Esophagus muscularis mucosa (tissue), 4 donors: ENCODE measurements at regions not wholly inside any gene's neighbourhood (a gene's known extent, or its start where the extent isn't known, plus 50 kb on each side); places are given as distances from the start of the nearest gene placed in this dataset.

Experiments used
- DNase-seq: peaks from one replicate; pipeline ENCODE4 v3.0.0-alpha.2; 2017; ENCODE audit errors: extremely low spot score
- H3K27ac ChIP-seq, 4 donors: fragments of 200-600 bp; sonication (generic); replicated peaks in 1 of 4; 1 replicate in 3 of 4; 2 replicates in 1 of 4; pipeline ENCODE4 v1.5.1; 2016 to 2019; ENCODE audit warnings: mild to moderate bottlenecking in 1 of 4
- H3K27me3 ChIP-seq, 4 donors: fragments of 200-600 bp; sonication (generic); one replicate each; pipeline versions ENCODE4 v1.5.1 to v1.6.0; 2016 to 2019
- H3K36me3 ChIP-seq, 4 donors: fragments of 200-600 bp; sonication (generic); one replicate each; pipeline ENCODE4 v1.5.1; 2016 to 2019
- H3K4me1 ChIP-seq, 4 donors: fragments of 200-600 bp; sonication (generic); one replicate each; pipeline ENCODE4 v1.5.1; 2016 to 2019
- H3K4me3 ChIP-seq, 4 donors: fragments of 200-600 bp; sonication (generic); 1 replicate in 2 of 4; 2 replicates in 2 of 4; pipeline ENCODE4 v1.5.1; 2016 to 2019; ENCODE audit warnings: mild to moderate bottlenecking in 4 of 4, moderate library complexity in 1 of 4
- H3K9me3 ChIP-seq, 4 donors: fragments of 200-600 bp; sonication (generic); 1 replicate in 3 of 4; 2 replicates in 1 of 4; pipeline ENCODE4 v1.5.1; 2016 to 2019
- EP300 ChIP-seq: sonication (generic); formaldehyde crosslinking; IDR thresholded peaks from one replicate; pipeline ENCODE4 v1.6.1; 2017; ENCODE audit warnings: antibody characterized with exemption
- POLR2A ChIP-seq: fragments of 450-650 bp; IDR thresholded peaks from one replicate; pipeline ENCODE4 v1.6.1; 2017; ENCODE audit warnings: antibody characterized with exemption, moderate library complexity, mild to moderate bottlenecking, low read depth
- POLR2AphosphoS5 ChIP-seq, 2 donors: sonication (generic); formaldehyde crosslinking; IDR thresholded peaks; one replicate each; pipeline ENCODE4 v1.6.1; 2017; ENCODE audit warnings: antibody characterized with exemption in 2 of 2
- WGBS: methylation state at CpG from one replicate; pipeline ENCODE4 v1.1.5; 2018; 5-methylcytosine and 5-hydroxymethylcytosine counted together
- intact Hi-C: fragments of 100-400 bp; cut with DNase I; formaldehyde crosslinking; loops from one replicate; pipeline ENCODE4 v1.15.1; 2023
- TF ChIP-seq, protein P1 (sequence below), 3 experiments: fragments of 200-600 bp in 2 of 3; fragments of 450-650 bp in 1 of 3; sonication (generic) in 2 of 3; IDR thresholded peaks; one replicate each; pipeline ENCODE4 v1.5.1; 2017 to 2019; ENCODE audit warnings: antibody characterized with exemption in 3 of 3, mild to moderate bottlenecking in 2 of 3, moderate library complexity in 1 of 3

DNA sequence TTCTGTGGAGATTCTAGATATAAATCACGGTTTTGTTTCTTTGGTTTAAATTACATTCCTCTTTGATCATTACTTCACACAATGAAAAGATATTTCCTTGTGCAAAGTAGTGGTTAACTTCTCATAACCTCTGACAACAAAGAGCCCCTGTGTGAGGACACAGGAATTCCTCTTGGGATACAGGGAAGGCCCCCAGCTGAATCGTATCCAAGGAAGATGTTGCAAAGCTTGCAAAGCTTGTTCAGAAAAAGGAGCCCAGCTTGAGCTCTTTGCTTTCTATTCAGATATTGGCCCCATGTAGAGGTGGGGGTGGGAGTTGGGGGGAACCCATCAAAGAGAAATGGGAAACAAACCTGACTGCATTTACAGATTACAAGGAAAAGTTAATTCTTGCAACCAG, 145.7 kb downstream of the RELL1 start:
- TF ChIP-seq POLR2A (no peak), POLR2AphosphoS5 (IDR thresholded peaks at IDR 0.05) (no peak), EP300 (no peak)
- TF ChIP-seq, protein P1, sequence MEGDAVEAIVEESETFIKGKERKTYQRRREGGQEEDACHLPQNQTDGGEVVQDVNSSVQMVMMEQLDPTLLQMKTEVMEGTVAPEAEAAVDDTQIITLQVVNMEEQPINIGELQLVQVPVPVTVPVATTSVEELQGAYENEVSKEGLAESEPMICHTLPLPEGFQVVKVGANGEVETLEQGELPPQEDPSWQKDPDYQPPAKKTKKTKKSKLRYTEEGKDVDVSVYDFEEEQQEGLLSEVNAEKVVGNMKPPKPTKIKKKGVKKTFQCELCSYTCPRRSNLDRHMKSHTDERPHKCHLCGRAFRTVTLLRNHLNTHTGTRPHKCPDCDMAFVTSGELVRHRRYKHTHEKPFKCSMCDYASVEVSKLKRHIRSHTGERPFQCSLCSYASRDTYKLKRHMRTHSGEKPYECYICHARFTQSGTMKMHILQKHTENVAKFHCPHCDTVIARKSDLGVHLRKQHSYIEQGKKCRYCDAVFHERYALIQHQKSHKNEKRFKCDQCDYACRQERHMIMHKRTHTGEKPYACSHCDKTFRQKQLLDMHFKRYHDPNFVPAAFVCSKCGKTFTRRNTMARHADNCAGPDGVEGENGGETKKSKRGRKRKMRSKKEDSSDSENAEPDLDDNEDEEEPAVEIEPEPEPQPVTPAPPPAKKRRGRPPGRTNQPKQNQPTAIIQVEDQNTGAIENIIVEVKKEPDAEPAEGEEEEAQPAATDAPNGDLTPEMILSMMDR (IDR thresholded peaks at IDR 0.05): no peak
- 30% methylated on average over 2 of the region's 2 CpGs for WGBS

DNA sequence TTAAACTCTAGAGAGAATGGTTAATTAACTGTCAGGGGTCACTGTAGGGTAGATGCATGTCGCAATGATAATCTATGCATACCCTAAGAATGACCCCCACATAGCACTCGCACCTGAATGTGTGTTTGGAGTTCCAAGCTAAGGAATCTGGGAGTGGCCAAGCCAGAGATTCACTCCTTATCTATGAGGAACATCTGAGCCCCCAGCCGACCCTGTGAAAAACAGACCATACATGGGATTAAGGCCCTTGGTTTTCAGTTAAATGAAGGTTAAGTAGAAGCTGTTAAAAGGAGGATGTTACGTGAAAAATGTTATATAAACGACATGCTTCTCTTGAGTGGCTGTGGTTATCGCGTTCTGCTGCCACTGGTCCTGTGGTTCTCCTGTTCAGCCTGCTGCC, 147.2 kb downstream of the RELL1 start:
- no peak for DNase-seq
- TF ChIP-seq EP300: no peak
- TF ChIP-seq, protein P1 (IDR thresholded peaks at IDR 0.05): no peak
- TF ChIP-seq POLR2A: no peak
- TF ChIP-seq POLR2AphosphoS5 (IDR thresholded peaks at IDR 0.05): no peak
- H3K36me3 ChIP-seq: no peaks in the 10 kb centered on the region
- no peaks in the 10 kb centered on the region for H3K27me3 ChIP-seq
- no peak overlapping the region for H3K27ac ChIP-seq
- no peaks in the 10 kb centered on the region for H3K4me1 ChIP-seq
- intact Hi-C loops: no loop called here
- no peak overlapping the region for H3K4me3 ChIP-seq
- H3K9me3 ChIP-seq: no peaks in the 10 kb centered on the region
- WGBS: 71% methylated on average over 7 of the region's 7 CpGs

More for the DNA sequence above, 145.7 kb downstream of the RELL1 start:
- H3K9me3 ChIP-seq: no peaks in the 10 kb centered on the region
- peak; percentile 90 for DNase-seq
- H3K4me1 ChIP-seq: no peaks in the 10 kb centered on the region
- no peak overlapping the region for H3K4me3 ChIP-seq
- no peaks in the 10 kb centered on the region for H3K27me3 ChIP-seq
- intact Hi-C loops: no loop called here
- H3K27ac ChIP-seq: no peak overlapping the region
- no peaks in the 10 kb centered on the region for H3K36me3 ChIP-seq

DNA sequence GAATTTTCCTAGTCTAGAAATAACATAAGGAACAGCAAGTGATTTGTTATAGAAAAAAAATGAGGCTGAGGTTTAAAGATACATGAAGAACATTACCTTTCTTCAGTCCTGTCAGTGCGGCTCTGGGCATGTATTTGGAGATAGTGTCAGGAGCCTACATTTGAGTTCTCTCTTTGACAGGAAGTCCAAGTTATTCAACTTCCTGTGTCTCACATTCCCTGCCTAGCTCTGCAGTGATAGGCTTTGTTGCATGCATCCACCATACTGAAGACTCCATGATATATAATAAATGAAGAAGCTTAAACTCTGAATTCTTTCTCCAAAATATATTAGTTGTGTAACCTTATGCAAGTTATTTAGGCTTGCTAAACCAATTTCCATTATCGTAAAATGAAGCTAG, 148.7 kb downstream of the RELL1 start:
- Histone ChIP-seq H3K4me1 (no peaks in the 10 kb centered on the region), H3K27ac (no peak overlapping the region), H3K4me3 (no peak overlapping the region), H3K9me3 (no peaks in the 10 kb centered on the region), H3K36me3 (no peaks in the 10 kb centered on the region), H3K27me3 (no peaks in the 10 kb centered on the region)
- intact Hi-C loops: no loop called here
- WGBS: 95% methylated on average over 2 of the region's 2 CpGs
- no peak for DNase-seq
- no peak for TF ChIP-seq POLR2A
- no peak for TF ChIP-seq EP300
- no peak for TF ChIP-seq POLR2AphosphoS5 (IDR thresholded peaks at IDR 0.05)
- TF ChIP-seq, protein P1 (IDR thresholded peaks at IDR 0.05): no peak

DNA sequence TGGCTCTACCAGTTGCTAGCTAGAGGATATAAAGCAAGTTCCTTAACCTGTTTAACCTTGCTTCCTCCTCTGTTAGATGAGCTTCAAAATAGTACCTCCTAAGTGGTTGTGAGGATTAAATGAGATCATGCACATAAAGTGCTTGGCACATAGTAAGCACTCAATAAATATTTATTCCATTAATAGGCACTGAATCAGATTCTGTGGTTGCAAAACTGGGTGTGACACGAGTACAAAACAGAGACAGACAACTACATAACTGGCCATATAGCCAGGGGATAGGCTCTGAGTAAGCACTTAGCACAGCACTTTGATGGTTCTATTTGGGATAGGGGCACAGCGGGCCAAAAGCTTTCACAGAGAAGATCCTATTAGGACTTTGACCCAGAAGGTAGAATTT, 150.3 kb downstream of the RELL1 start:
- Histone ChIP-seq H3K27ac (no peak overlapping the region), H3K9me3 (no peaks in the 10 kb centered on the region), H3K36me3 (no peaks in the 10 kb centered on the region), H3K4me1 (no peaks in the 10 kb centered on the region), H3K4me3 (no peak overlapping the region), H3K27me3 (no peaks in the 10 kb centered on the region)
- no peak for TF ChIP-seq POLR2A
- TF ChIP-seq EP300: no peak
- no peak for TF ChIP-seq POLR2AphosphoS5 (IDR thresholded peaks at IDR 0.05)
- TF ChIP-seq, protein P1 (IDR thresholded peaks at IDR 0.05): no peak
- intact Hi-C loops: no loop called here
- DNase-seq: no peak
- 79% methylated on average over 2 of the region's 2 CpGs for WGBS

DNA sequence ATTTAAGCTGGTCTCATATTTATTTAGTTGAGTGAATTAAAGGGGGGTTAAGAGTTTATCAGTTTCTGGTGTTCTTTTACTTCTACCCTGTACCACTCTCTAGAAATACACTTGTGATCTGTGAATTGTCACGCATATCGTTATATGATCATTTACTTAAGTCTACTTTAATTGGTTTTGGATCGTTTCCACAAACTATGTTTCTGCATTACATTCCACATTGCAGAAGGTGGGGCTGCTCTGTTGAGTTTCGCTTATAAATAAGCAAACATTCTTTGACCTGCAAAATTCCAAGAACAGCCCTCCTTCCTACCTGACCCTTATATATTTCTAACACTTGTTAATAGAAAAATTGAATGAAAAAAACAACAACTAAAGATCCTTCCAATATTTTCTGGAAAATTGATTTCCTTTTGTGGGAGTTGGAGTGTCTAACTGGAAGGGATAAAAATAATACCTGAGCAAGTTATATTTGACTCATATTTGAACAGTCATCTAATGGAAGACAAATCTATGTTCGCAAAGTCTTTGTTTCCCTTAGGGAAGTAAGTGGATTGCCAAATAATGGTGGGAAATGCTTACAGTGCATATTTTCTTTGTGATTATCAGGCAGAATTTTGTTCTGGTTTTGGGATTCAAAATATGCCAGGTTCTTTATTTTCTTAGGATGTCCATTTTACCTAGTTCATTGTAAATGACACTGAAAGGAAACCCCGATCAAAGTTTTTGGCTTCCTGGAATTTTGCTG, 152.7 kb downstream of the RELL1 start:
- Histone ChIP-seq H3K4me1 (no peaks in the 10 kb centered on the region), H3K27me3 (no peaks in the 10 kb centered on the region), H3K36me3 (no peaks in the 10 kb centered on the region), H3K9me3 (no peaks in the 10 kb centered on the region), H3K4me3 (no peak overlapping the region), H3K27ac (no peak overlapping the region)
- intact Hi-C loops: no loop called here
- DNase-seq: no peak
- TF ChIP-seq EP300 (no peak), POLR2A (no peak), POLR2AphosphoS5 (IDR thresholded peaks at IDR 0.05) (no peak)
- TF ChIP-seq, protein P1 (IDR thresholded peaks at IDR 0.05): no peak
- 64% methylated on average over 6 of the region's 6 CpGs for WGBS
